ENCODE measurements at regions not wholly inside any gene's neighbourhood (a gene's known extent, or its start where the extent isn't known, plus 50 kb on each side); places are given as distances from the start of the nearest gene placed in this dataset.
"Not testable (repeated sequence)": the region's sequence is repeated elsewhere in the genome, so short reads cannot be mapped to it uniquely, and the experiment has no call there.

- in situ Hi-C loops (cut with MboI; ENCODE audit: low pct_unique_long_range_greater_than_20kb in 2 of 9, low sequenced_read_pairs in 9 of 9, unreplicated experiment in 9 of 9); ATAC-seq (replicated peaks in 6 of 8); H3K4me1 ChIP-seq (replicated peaks in 1 of 2); H3K4me3 ChIP-seq; H3K27ac ChIP-seq: not testable (repeated sequence)
- WGBS, 10 experiments: 35 to 100% (median 77%) methylated on average over 2 to 7 of the region's 7 CpGs
These were observed 79.4 kb upstream of the GNAZ start for GRCh38 chr22:22990711-22991505.

GRCh38 chr22:22992474-22992873 is 77.8 kb upstream of the GNAZ start:
- WGBS, 10 experiments: 0 to 60% (median 24%) methylated on average over 1 to 3 of the region's 3 CpGs; no CpG with 5 or more reads in 2 of the 10 experiments
- no peaks in the 10 kb centered on the region for H3K4me1 ChIP-seq (replicated peaks in 1 of 2)
- H3K27ac ChIP-seq: no peak overlapping the region
- in situ Hi-C loops (cut with MboI; ENCODE audit: low pct_unique_long_range_greater_than_20kb in 2 of 9, low sequenced_read_pairs in 9 of 9, unreplicated experiment in 9 of 9): no loop called here
- ATAC-seq (replicated peaks in 6 of 8): no peak
- H3K4me3 ChIP-seq: no peak overlapping the region

- H3K4me3 ChIP-seq: no peak overlapping the region
- 30 to 90% (median 79%) methylated on average over 2 to 4 of the region's 5 CpGs; no CpG with 5 or more reads in 4 of the 10 experiments for WGBS, 10 experiments
- ATAC-seq (replicated peaks in 6 of 8): no peak
- in situ Hi-C loops (cut with MboI; ENCODE audit: low pct_unique_long_range_greater_than_20kb in 2 of 9, low sequenced_read_pairs in 9 of 9, unreplicated experiment in 9 of 9): no loop called here
- no peaks in the 10 kb centered on the region for H3K4me1 ChIP-seq (replicated peaks in 1 of 2)
- H3K27ac ChIP-seq: peak overlapping the region in 1 of 2 donors; percentile 30
These were observed 77.1 kb upstream of the GNAZ start for GRCh38 chr22:22993184-22993583.

DNA sequence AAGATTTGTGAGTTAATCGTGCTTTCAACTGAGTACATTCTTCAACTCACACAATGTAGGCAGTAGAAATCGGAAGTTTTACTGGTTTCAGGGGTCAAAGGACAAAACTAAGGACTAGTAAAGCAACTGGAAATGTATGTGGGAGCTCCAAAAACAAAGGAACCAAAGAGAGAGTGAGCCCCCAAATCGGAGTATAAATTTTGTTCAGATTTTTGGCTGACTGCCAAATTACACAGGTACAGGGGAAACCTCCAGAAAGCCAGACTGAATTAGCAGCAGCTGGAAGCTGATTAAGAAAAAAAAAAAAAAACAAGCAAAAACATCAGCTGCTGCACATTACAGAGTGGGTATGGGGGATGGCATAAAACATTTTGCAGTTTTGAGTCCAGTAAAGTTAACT is 75.2 kb upstream of the GNAZ start:
- in situ Hi-C loops (cut with MboI; ENCODE audit: low pct_unique_long_range_greater_than_20kb in 2 of 9, low sequenced_read_pairs in 9 of 9, unreplicated experiment in 9 of 9): no loop called here
- WGBS, 10 experiments: 8 to 79% (median 46%) methylated on average over 2 to 3 of the region's 3 CpGs; no CpG with 5 or more reads in 1 of the 10 experiments
- Histone ChIP-seq H3K4me1 (replicated peaks in 1 of 2) (no peaks in the 10 kb centered on the region), H3K4me3 (no peak overlapping the region), H3K27ac (no peak overlapping the region)
- ATAC-seq (replicated peaks in 6 of 8): no peak

GRCh38 chr22:22996511-22997261 is 73.6 kb upstream of the GNAZ start:
- WGBS, 10 experiments: 25 to 92% (median 62%) methylated on average over 2 of the region's 2 CpGs
- H3K27ac ChIP-seq: no peak overlapping the region
- H3K4me1 ChIP-seq (replicated peaks in 1 of 2): no peaks in the 10 kb centered on the region
- no peak overlapping the region for H3K4me3 ChIP-seq
- in situ Hi-C loops (cut with MboI; ENCODE audit: low pct_unique_long_range_greater_than_20kb in 2 of 9, low sequenced_read_pairs in 9 of 9, unreplicated experiment in 9 of 9): no loop called here
- no peak for ATAC-seq (replicated peaks in 6 of 8)

DNA sequence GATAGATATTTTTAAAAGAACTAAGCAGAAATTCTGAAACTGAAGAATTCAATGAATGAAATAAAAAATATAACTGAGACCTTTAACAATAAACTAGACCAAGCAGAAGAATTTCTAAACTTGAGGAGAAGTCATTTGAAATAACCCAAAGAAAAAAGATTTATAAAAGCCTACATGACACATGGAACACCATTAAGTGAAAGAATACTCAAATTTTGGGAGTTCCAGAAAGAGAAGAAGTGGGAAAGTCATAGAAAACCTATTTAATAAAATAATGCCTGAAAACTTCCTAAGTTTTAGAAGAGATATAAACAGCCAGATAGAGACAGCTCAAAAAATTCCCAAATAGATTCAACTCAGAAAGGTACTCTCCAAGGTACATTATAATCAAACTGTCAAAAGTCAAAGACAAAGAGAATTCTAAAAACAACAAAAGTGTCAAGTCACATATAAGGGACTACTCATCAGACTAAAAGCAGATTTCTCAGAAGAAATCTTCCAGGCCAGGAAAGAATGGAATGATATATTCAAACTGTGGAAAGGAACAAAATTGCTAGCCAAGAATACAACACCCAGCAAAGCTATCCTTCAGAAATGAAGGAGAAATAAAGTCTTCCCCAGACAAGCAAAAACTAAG is 72.9 kb upstream of the GNAZ start:
- Histone ChIP-seq H3K4me1 (replicated peaks in 1 of 2) (no peaks in the 10 kb centered on the region), H3K4me3 (no peak overlapping the region), H3K27ac (peak overlapping the region in 1 of 2 donors; percentile 12)
- no peak for ATAC-seq (replicated peaks in 6 of 8)
- in situ Hi-C loops (cut with MboI; ENCODE audit: low pct_unique_long_range_greater_than_20kb in 2 of 9, low sequenced_read_pairs in 9 of 9, unreplicated experiment in 9 of 9): no loop called here

DNA sequence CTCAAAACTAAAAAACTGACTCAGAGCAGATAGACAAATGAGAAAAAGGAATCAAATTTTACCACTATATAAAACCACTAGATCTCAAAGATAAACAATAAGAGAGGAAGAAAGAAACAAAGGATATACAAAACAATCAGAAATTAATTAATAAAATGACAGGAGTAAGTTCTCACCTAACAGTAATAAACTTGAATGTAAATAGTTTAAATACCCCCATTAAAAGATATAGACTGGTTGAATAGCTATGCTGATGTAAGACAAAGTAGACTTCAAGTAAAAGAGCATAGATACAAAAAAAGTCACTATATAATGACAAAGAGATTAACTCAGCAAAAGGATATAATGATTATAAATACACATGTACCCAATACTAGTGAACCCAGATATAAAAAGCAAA is 72.3 kb upstream of the GNAZ start:
- H3K4me1 ChIP-seq (replicated peaks in 1 of 2): no peaks in the 10 kb centered on the region
- no peak overlapping the region for H3K4me3 ChIP-seq
- in situ Hi-C loops (cut with MboI; ENCODE audit: low pct_unique_long_range_greater_than_20kb in 2 of 9, low sequenced_read_pairs in 9 of 9, unreplicated experiment in 9 of 9): no loop called here
- ATAC-seq (replicated peaks in 6 of 8): no peak
- no peak overlapping the region for H3K27ac ChIP-seq

DNA sequence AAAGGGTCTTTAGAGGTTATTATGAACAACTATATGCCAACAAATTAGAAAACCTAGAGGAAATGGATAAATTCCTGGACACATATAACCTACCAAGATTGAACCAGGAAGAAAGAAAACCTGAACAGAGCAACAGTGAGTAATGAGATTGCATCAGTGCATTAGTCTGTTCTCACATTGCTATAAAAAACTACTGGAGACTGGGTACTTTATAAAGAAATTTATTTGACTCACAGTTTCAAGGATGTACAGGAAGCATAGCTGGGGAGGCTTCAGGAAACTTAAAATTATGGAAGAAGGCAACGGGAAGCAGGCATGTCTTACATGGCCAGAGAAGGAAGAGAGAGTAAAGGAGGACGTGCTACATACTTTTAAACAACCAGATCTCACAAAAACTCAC is 70.8 kb upstream of the GNAZ start:
- 0 to 60% (median 37%) methylated on average over 1 to 2 of the region's 2 CpGs for WGBS, 10 experiments
- in situ Hi-C loops (cut with MboI; ENCODE audit: low pct_unique_long_range_greater_than_20kb in 2 of 9, low sequenced_read_pairs in 9 of 9, unreplicated experiment in 9 of 9): no loop called here

DNA sequence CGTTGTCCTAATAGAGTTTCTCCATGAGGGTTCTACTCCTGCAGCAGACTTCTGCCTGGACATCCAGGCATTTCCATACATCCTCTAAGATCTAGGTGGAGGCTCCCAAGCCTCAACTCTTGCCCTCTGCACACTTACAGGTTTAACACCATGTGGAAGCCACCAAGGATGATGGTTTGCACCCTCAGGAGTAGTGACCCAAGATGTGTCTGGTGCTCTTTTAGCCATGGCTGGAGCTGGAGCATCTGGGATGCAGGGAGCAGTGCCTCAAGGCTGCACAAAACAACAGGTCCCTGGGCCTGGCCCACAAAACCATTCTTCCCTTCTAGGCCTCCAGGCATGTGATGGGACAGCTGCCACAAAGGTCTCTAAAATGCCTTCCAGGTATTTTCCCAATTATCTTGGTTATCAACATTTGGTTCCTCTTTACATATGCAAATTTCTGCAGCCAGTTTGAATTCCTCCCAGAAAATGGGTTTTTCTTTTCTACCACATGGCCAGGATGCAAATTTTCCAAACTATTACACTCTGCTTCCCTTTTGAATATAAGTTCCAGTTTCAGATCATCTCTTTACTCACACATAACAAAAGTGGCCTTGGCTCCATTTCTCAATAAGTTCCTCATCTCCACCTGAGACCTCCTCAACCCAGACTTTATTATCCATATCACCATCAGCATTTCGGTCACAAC is 69.5 kb upstream of the GNAZ start:
- 0 to 80% (median 38%) methylated on average over 1 to 2 of the region's 2 CpGs; no CpG with 5 or more reads in 2 of the 10 experiments for WGBS, 10 experiments
- peak in 1 of 8 experiments; percentile 39 for ATAC-seq (replicated peaks in 6 of 8)
- no peak overlapping the region for H3K4me3 ChIP-seq
- in situ Hi-C loops (cut with MboI; ENCODE audit: low pct_unique_long_range_greater_than_20kb in 2 of 9, low sequenced_read_pairs in 9 of 9, unreplicated experiment in 9 of 9): no loop called here
- no peaks in the 10 kb centered on the region for H3K4me1 ChIP-seq (replicated peaks in 1 of 2)
- H3K27ac ChIP-seq: peak overlapping the region in 1 of 2 donors; percentile 56

More for the DNA sequence above, 70.8 kb upstream of the GNAZ start:
- no peak overlapping the region for H3K4me3 ChIP-seq
- peak in 1 of 8 experiments; percentile 25 for ATAC-seq (replicated peaks in 6 of 8)
- H3K4me1 ChIP-seq (replicated peaks in 1 of 2): no peaks in the 10 kb centered on the region
- H3K27ac ChIP-seq: no peak overlapping the region

DNA sequence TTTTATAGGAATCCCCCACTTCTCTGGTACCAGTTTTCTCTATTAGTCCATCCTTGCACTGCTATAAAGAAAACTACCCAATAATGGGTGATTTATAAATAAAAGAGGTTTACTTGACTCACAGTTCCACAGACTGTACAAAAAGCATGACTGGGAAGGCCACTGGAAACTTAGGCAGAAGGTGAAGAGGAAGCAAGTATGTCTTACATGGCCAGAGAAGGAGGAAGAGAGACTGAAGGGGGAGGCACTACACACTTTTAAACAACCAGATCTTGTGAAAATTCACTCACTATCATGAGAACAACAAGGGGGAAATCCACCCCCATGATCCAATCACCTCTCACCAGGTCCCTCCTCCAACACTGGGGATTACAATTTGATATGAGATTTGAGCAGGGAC is 68.9 kb upstream of the GNAZ start:
- no peak overlapping the region for H3K4me3 ChIP-seq
- no peak for ATAC-seq (replicated peaks in 6 of 8)
- peak overlapping the region in 1 of 2 donors; percentile 27 for H3K27ac ChIP-seq
- no peaks in the 10 kb centered on the region for H3K4me1 ChIP-seq (replicated peaks in 1 of 2)
- in situ Hi-C loops (cut with MboI; ENCODE audit: low pct_unique_long_range_greater_than_20kb in 2 of 9, low sequenced_read_pairs in 9 of 9, unreplicated experiment in 9 of 9): no loop called here

- in situ Hi-C loops (cut with MboI; ENCODE audit: low pct_unique_long_range_greater_than_20kb in 2 of 9, low sequenced_read_pairs in 9 of 9, unreplicated experiment in 9 of 9): no loop called here
These were observed 67.6 kb upstream of the GNAZ start for GRCh38 chr22:23002612-23003180.

GRCh38 chr22:23007823-23008222 is 62.5 kb upstream of the GNAZ start:
- in situ Hi-C loops (cut with MboI; ENCODE audit: low pct_unique_long_range_greater_than_20kb in 2 of 9, low sequenced_read_pairs in 9 of 9, unreplicated experiment in 9 of 9): no loop called here
- ATAC-seq (replicated peaks in 6 of 8): no peak
- 17 to 100% (median 69%) methylated on average over 1 of the region's 1 CpG; no CpG with 5 or more reads in 6 of the 10 experiments for WGBS, 10 experiments

More at GRCh38 chr22:23002612-23003180, 67.6 kb upstream of the GNAZ start:
- no peaks in the 10 kb centered on the region for H3K4me1 ChIP-seq (replicated peaks in 1 of 2)
- H3K27ac ChIP-seq: no peak overlapping the region
- no peak for ATAC-seq (replicated peaks in 6 of 8)
- no peak overlapping the region for H3K4me3 ChIP-seq
- 40 to 100% (median 64%) methylated on average over 1 to 2 of the region's 2 CpGs; no CpG with 5 or more reads in 2 of the 10 experiments for WGBS, 10 experiments

More at GRCh38 chr22:23007823-23008222, 62.5 kb upstream of the GNAZ start:
- H3K4me1 ChIP-seq (replicated peaks in 1 of 2): no peaks in the 10 kb centered on the region
- H3K4me3 ChIP-seq: no peak overlapping the region
- no peak overlapping the region for H3K27ac ChIP-seq

Measured in motor neuron (in vitro differentiated cells).